IPS-18a (cell line): ENCODE measurements at regions not wholly inside any gene's neighbourhood (a gene's known extent, or its start where the extent isn't known, plus 50 kb on each side); places are given as distances from the start of the nearest gene placed in this dataset.

Source experiments
- H3K27ac ChIP-seq: one replicate; pipeline ENCODE4 v1.5.1; 2013; ENCODE audit warnings: low read length
- H3K27me3 ChIP-seq: one replicate; pipeline ENCODE4 v1.6.1; 2013; ENCODE audit warnings: mild to moderate bottlenecking, low read length; ENCODE audit not compliant: control insufficient read depth, insufficient read depth
- H3K36me3 ChIP-seq: one replicate; pipeline ENCODE4 v1.6.1; 2013; ENCODE audit warnings: low read depth, low read length; ENCODE audit not compliant: control insufficient read depth
- H3K4me1 ChIP-seq: one replicate; pipeline ENCODE4 v1.6.1; 2013; ENCODE audit warnings: low read depth, low read length; ENCODE audit not compliant: control insufficient read depth
- H3K4me3 ChIP-seq: one replicate; pipeline ENCODE4 v1.5.1; 2013; ENCODE audit warnings: low read length
- H3K9ac ChIP-seq: one replicate; pipeline ENCODE4 v1.6.1; 2013; ENCODE audit warnings: mild to moderate bottlenecking, low read length, moderate library complexity
- H3K9me3 ChIP-seq: one replicate; pipeline ENCODE4 v1.6.1; 2013; ENCODE audit warnings: low read depth, low read length; ENCODE audit not compliant: control insufficient read depth

GRCh38 chr3:107211608-107212007, 165.6 kb upstream of the CCDC54 start:
- no peaks in the 10 kb centered on the region for H3K4me1 ChIP-seq
- H3K27me3 ChIP-seq, result no peaks in the 10 kb centered on the region
- no peak overlapping the region for H3K4me3 ChIP-seq
- H3K9me3 ChIP-seq, result no peaks in the 10 kb centered on the region
- H3K27ac ChIP-seq, result no peak overlapping the region
- no peaks in the 10 kb centered on the region for H3K36me3 ChIP-seq
- no peak overlapping the region for H3K9ac ChIP-seq

GRCh38 chr3:107212618-107213017, 164.6 kb upstream of the CCDC54 start:
- no peaks in the 10 kb centered on the region for H3K27me3 ChIP-seq
- H3K9me3 ChIP-seq, result no peaks in the 10 kb centered on the region
- H3K36me3 ChIP-seq, result no peaks in the 10 kb centered on the region
- H3K27ac ChIP-seq, result no peak overlapping the region
- H3K4me3 ChIP-seq, result no peak overlapping the region
- H3K9ac ChIP-seq, result no peak overlapping the region
- no peaks in the 10 kb centered on the region for H3K4me1 ChIP-seq

- no peaks in the 10 kb centered on the region for H3K36me3 ChIP-seq
- no peaks in the 10 kb centered on the region for H3K27me3 ChIP-seq
- no peak overlapping the region for H3K9ac ChIP-seq
- no peaks in the 10 kb centered on the region for H3K4me1 ChIP-seq
- H3K4me3 ChIP-seq, result no peak overlapping the region
- no peak overlapping the region for H3K27ac ChIP-seq
- no peaks in the 10 kb centered on the region for H3K9me3 ChIP-seq
Measured at GRCh38 chr3:107213044-107213669, 164.1 kb upstream of the CCDC54 start.

GRCh38 chr3:107216229-107216628, 161.0 kb upstream of the CCDC54 start:
- no peaks in the 10 kb centered on the region for H3K27me3 ChIP-seq
- H3K36me3 ChIP-seq, result no peaks in the 10 kb centered on the region
- H3K27ac ChIP-seq, result no peak overlapping the region
- no peak overlapping the region for H3K9ac ChIP-seq
- no peaks in the 10 kb centered on the region for H3K9me3 ChIP-seq
- H3K4me1 ChIP-seq, result no peaks in the 10 kb centered on the region
- H3K4me3 ChIP-seq, result no peak overlapping the region

GRCh38 chr3:107216711-107217110, 160.5 kb upstream of the CCDC54 start:
- H3K9me3 ChIP-seq, result no peaks in the 10 kb centered on the region
- H3K27ac ChIP-seq, result no peak overlapping the region
- no peaks in the 10 kb centered on the region for H3K4me1 ChIP-seq
- H3K36me3 ChIP-seq, result no peaks in the 10 kb centered on the region
- no peaks in the 10 kb centered on the region for H3K27me3 ChIP-seq
- no peak overlapping the region for H3K9ac ChIP-seq
- H3K4me3 ChIP-seq, result no peak overlapping the region

- H3K27me3 ChIP-seq, result no peaks in the 10 kb centered on the region
Measured at GRCh38 chr3:107217172-107217571, 160.1 kb upstream of the CCDC54 start.

GRCh38 chr3:107218864-107219269, 158.4 kb upstream of the CCDC54 start:
- H3K9me3 ChIP-seq, result no peaks in the 10 kb centered on the region
- no peak overlapping the region for H3K27ac ChIP-seq
- H3K4me1 ChIP-seq, result no peaks in the 10 kb centered on the region
- H3K36me3 ChIP-seq, result no peaks in the 10 kb centered on the region
- no peak overlapping the region for H3K9ac ChIP-seq
- no peaks in the 10 kb centered on the region for H3K27me3 ChIP-seq
- H3K4me3 ChIP-seq, result no peak overlapping the region

More at GRCh38 chr3:107217172-107217571, 160.1 kb upstream of the CCDC54 start:
- Histone ChIP-seq H3K27ac (no peak overlapping the region), H3K4me3 (no peak overlapping the region), H3K9me3 (no peaks in the 10 kb centered on the region), H3K9ac (no peak overlapping the region), H3K4me1 (no peaks in the 10 kb centered on the region), H3K36me3 (no peaks in the 10 kb centered on the region)

- H3K9ac ChIP-seq, result no peak overlapping the region
- H3K9me3 ChIP-seq, result no peaks in the 10 kb centered on the region
- no peaks in the 10 kb centered on the region for H3K4me1 ChIP-seq
- H3K4me3 ChIP-seq, result no peak overlapping the region
- H3K27ac ChIP-seq, result no peak overlapping the region
- H3K36me3 ChIP-seq, result no peaks in the 10 kb centered on the region
- H3K27me3 ChIP-seq, result no peaks in the 10 kb centered on the region
Measured at GRCh38 chr3:107220538-107220937, 156.7 kb upstream of the CCDC54 start.

GRCh38 chr3:107221856-107222255, 155.4 kb upstream of the CCDC54 start:
- no peak overlapping the region for H3K27ac ChIP-seq

GRCh38 chr3:107222907-107223306, 154.3 kb upstream of the CCDC54 start:
- no peak overlapping the region for H3K27ac ChIP-seq

More at GRCh38 chr3:107221856-107222255, 155.4 kb upstream of the CCDC54 start:
- Histone ChIP-seq H3K27me3 (no peaks in the 10 kb centered on the region), H3K4me1 (no peaks in the 10 kb centered on the region), H3K36me3 (no peaks in the 10 kb centered on the region), H3K9me3 (no peaks in the 10 kb centered on the region), H3K9ac (no peak overlapping the region), H3K4me3 (no peak overlapping the region)

GRCh38 chr3:107224026-107224596, 153.1 kb upstream of the CCDC54 start:
- H3K9me3 ChIP-seq, result no peaks in the 10 kb centered on the region
- H3K9ac ChIP-seq, result no peak overlapping the region
- H3K27ac ChIP-seq, result no peak overlapping the region
- no peaks in the 10 kb centered on the region for H3K4me1 ChIP-seq
- no peak overlapping the region for H3K4me3 ChIP-seq
- no peaks in the 10 kb centered on the region for H3K36me3 ChIP-seq
- H3K27me3 ChIP-seq, result no peaks in the 10 kb centered on the region

More at GRCh38 chr3:107222907-107223306, 154.3 kb upstream of the CCDC54 start:
- no peaks in the 10 kb centered on the region for H3K4me1 ChIP-seq
- H3K9ac ChIP-seq, result no peak overlapping the region
- H3K4me3 ChIP-seq, result no peak overlapping the region
- H3K27me3 ChIP-seq, result no peaks in the 10 kb centered on the region
- H3K36me3 ChIP-seq, result no peaks in the 10 kb centered on the region
- H3K9me3 ChIP-seq, result no peaks in the 10 kb centered on the region

- Histone ChIP-seq H3K4me1 (no peaks in the 10 kb centered on the region), H3K4me3 (no peak overlapping the region), H3K27ac (no peak overlapping the region), H3K9me3 (no peaks in the 10 kb centered on the region), H3K9ac (no peak overlapping the region), H3K36me3 (no peaks in the 10 kb centered on the region), H3K27me3 (no peaks in the 10 kb centered on the region)
Measured at GRCh38 chr3:107227091-107227490, 150.1 kb upstream of the CCDC54 start.
